BLaER1 treated with 17β-estradiol and CSF1 and Interleukin-3, amounts not matched to agents 10 nM and 100 nM (cell line): ENCODE measurements at regions not wholly inside any gene's neighbourhood (a gene's known extent, or its start where the extent isn't known, plus 50 kb on each side); places are given as distances from the start of the nearest gene placed in this dataset.

Experiments
- H3K27ac ChIP-seq, 11 experiments: shearing (Covaris generic); formaldehyde crosslinking; 2 replicates each; pipeline ENCODE4 v1.8.1; 2022
- H3K27me3 ChIP-seq, 11 experiments: shearing (Covaris generic); formaldehyde crosslinking; 2 replicates each; pipeline ENCODE4 v1.8.1; 2022
- H3K36me3 ChIP-seq, 11 experiments: shearing (Covaris generic); formaldehyde crosslinking; 2 replicates each; pipeline ENCODE4 v1.8.1; 2022
- H3K4me1 ChIP-seq, 10 experiments: shearing (Covaris generic); formaldehyde crosslinking; 2 replicates each; pipeline ENCODE4 v1.8.1; 2022
- H3K4me2 ChIP-seq, 11 experiments: shearing (Covaris generic); formaldehyde crosslinking; 2 replicates each; pipeline ENCODE4 v1.8.1; 2022
- H3K4me3 ChIP-seq, 10 experiments: shearing (Covaris generic); formaldehyde crosslinking; 2 replicates each; pipeline ENCODE4 v1.8.1; 2022
- H3K9ac ChIP-seq, 11 experiments: shearing (Covaris generic); formaldehyde crosslinking; 2 replicates each; pipeline ENCODE4 v1.8.1; 2022
- H3K9me3 ChIP-seq, 11 experiments: shearing (Covaris generic); formaldehyde crosslinking; replicated peaks in 1 of 11; 2 replicates each; pipeline ENCODE4 v1.8.1; 2022
- H4K20me1 ChIP-seq, 11 experiments: shearing (Covaris generic); formaldehyde crosslinking; 2 replicates each; pipeline ENCODE4 v1.8.1; 2022
- Cebpa-rat ChIP-seq, 11 experiments: shearing (Covaris generic); IDR thresholded peaks; 2 replicates each; pipeline ENCODE4 v1.8.1; 2022

GRCh38 chr4:29853833-29854232 lies 866.3 kb upstream of the PCDH7 start:
- no peak overlapping the region for H3K27ac ChIP-seq
- no peak overlapping the region for H3K4me2 ChIP-seq
- no peaks in the 10 kb centered on the region for H3K4me1 ChIP-seq
- H3K36me3 ChIP-seq: no peaks in the 10 kb centered on the region
- TF ChIP-seq Cebpa-rat (IDR thresholded peaks at IDR 0.05): no peak
- H3K4me3 ChIP-seq: no peak overlapping the region
- H3K27me3 ChIP-seq: no peaks in the 10 kb centered on the region
- peaks cover 0 to 2% (median 0%) of the 10 kb centered on the region in 11 experiments; a peak in 1 of 22 replicates for H3K9me3 ChIP-seq
- no peaks in the 10 kb centered on the region for H4K20me1 ChIP-seq
- no peak overlapping the region for H3K9ac ChIP-seq

DNA sequence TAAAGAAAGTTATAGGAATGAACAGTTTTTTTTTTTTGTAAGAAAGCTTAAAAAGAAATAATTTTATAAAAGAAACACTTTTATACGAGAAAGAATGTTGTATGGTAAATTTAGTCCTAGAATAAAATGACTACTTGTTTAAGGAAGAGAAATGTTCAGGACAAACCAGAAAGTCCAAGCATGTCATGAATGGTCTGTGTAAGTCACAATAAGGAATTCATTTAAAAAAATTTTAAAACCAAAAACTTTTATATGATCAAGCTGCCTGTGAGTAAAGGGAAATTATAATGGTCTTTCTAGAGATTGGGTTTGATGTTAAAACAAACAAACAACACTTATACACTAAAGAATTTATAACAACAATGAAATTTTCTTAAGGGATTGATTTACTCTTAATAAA lies 858.9 kb upstream of the PCDH7 start:
- H3K4me2 ChIP-seq: no peak overlapping the region
- H3K27ac ChIP-seq: no peak overlapping the region
- no peak for TF ChIP-seq Cebpa-rat (IDR thresholded peaks at IDR 0.05)
- H3K27me3 ChIP-seq: no peaks in the 10 kb centered on the region
- H3K4me3 ChIP-seq: no peak overlapping the region
- H3K9me3 ChIP-seq: peaks cover 16 to 43% (median 29%) of the 10 kb centered on the region in 11 experiments
- H3K36me3 ChIP-seq: no peaks in the 10 kb centered on the region
- H3K9ac ChIP-seq: no peak overlapping the region
- no peaks in the 10 kb centered on the region for H4K20me1 ChIP-seq
- no peaks in the 10 kb centered on the region for H3K4me1 ChIP-seq

- H3K27ac ChIP-seq: no peak overlapping the region
- no peak overlapping the region for H3K4me3 ChIP-seq
- no peaks in the 10 kb centered on the region for H3K4me1 ChIP-seq
- H4K20me1 ChIP-seq: no peaks in the 10 kb centered on the region
- no peak overlapping the region for H3K4me2 ChIP-seq
- no peaks in the 10 kb centered on the region for H3K27me3 ChIP-seq
- no peaks in the 10 kb centered on the region for H3K36me3 ChIP-seq
- H3K9ac ChIP-seq: no peak overlapping the region
- no peak for TF ChIP-seq Cebpa-rat (IDR thresholded peaks at IDR 0.05)
- H3K9me3 ChIP-seq: peaks cover 2 to 18% (median 7%) of the 10 kb centered on the region in 11 experiments; a peak in 16 of 22 replicates
These were observed 852.8 kb upstream of the PCDH7 start for GRCh38 chr4:29867412-29867811.

- H3K9me3 ChIP-seq: no peaks in the 10 kb centered on the region
- H3K27ac ChIP-seq: no peak overlapping the region
- no peaks in the 10 kb centered on the region for H3K27me3 ChIP-seq
- H3K4me2 ChIP-seq: no peak overlapping the region
- no peaks in the 10 kb centered on the region for H3K4me1 ChIP-seq
- no peak overlapping the region for H3K4me3 ChIP-seq
- no peak overlapping the region for H3K9ac ChIP-seq
- TF ChIP-seq Cebpa-rat (IDR thresholded peaks at IDR 0.05): no peak
- no peaks in the 10 kb centered on the region for H4K20me1 ChIP-seq
- H3K36me3 ChIP-seq: no peaks in the 10 kb centered on the region
These were observed 819.8 kb upstream of the PCDH7 start for GRCh38 chr4:29900336-29900735.

DNA sequence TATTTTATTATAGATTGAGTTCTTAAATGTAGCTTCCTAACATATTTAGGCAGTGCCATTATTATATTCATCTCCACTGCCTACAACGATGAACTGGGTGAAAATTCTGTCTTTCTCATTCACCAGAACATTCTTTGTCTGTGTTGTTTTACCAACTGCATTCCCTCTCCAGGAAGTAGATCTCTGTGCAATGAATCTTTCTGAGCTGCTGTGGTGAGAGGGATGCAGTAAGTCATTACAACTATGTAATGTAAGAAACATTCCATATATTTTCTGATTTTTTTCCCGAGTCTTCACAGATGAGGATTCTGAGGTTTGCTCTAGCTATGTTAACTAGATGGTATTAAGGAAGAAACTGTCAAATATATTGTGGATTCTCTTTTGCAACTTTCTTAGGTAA lies 811.9 kb upstream of the PCDH7 start:
- TF ChIP-seq Cebpa-rat (IDR thresholded peaks at IDR 0.05): no peak
- H3K4me3 ChIP-seq: no peak overlapping the region
- no peak overlapping the region for H3K27ac ChIP-seq
- no peaks in the 10 kb centered on the region for H4K20me1 ChIP-seq
- H3K9me3 ChIP-seq: peaks cover 0 to 12% (median 8%) of the 10 kb centered on the region in 11 experiments; a peak in 11 of 22 replicates
- no peak overlapping the region for H3K9ac ChIP-seq
- no peaks in the 10 kb centered on the region for H3K36me3 ChIP-seq
- H3K4me1 ChIP-seq: no peaks in the 10 kb centered on the region
- no peaks in the 10 kb centered on the region for H3K27me3 ChIP-seq
- H3K4me2 ChIP-seq: no peak overlapping the region

DNA sequence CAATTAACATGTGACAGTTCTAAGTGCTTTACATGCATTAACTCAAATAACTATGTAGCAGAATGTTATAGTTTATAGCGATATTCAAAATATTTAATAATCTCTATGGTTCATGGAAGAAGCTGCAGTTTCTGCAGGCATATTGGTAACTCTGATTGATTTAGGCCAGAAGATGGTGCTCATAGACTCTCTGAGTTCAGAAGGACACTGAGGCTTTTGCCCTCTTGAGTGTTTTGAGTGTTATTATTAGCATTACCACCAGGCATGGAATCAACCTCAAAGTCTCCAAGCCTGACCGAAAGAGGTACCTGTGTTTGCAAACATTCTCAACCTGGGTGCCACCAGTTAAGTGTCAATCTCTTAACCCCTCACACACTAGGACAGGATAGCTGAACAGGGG lies 792.3 kb upstream of the PCDH7 start:
- H4K20me1 ChIP-seq: no peaks in the 10 kb centered on the region
- H3K9me3 ChIP-seq: no peaks in the 10 kb centered on the region
- no peaks in the 10 kb centered on the region for H3K27me3 ChIP-seq
- no peaks in the 10 kb centered on the region for H3K36me3 ChIP-seq
- H3K4me1 ChIP-seq: no peaks in the 10 kb centered on the region
- no peak overlapping the region for H3K4me3 ChIP-seq
- H3K4me2 ChIP-seq: no peak overlapping the region
- H3K9ac ChIP-seq: no peak overlapping the region
- no peak for TF ChIP-seq Cebpa-rat (IDR thresholded peaks at IDR 0.05)
- H3K27ac ChIP-seq: no peak overlapping the region

- H4K20me1 ChIP-seq: no peaks in the 10 kb centered on the region
- H3K4me3 ChIP-seq: no peak overlapping the region
- H3K27ac ChIP-seq: no peak overlapping the region
- no peaks in the 10 kb centered on the region for H3K36me3 ChIP-seq
- H3K27me3 ChIP-seq: no peaks in the 10 kb centered on the region
- H3K9me3 ChIP-seq: no peaks in the 10 kb centered on the region
- TF ChIP-seq Cebpa-rat (IDR thresholded peaks at IDR 0.05): no peak
- H3K4me1 ChIP-seq: no peaks in the 10 kb centered on the region
- no peak overlapping the region for H3K4me2 ChIP-seq
- no peak overlapping the region for H3K9ac ChIP-seq
These were observed 771.7 kb upstream of the PCDH7 start for GRCh38 chr4:29948451-29948850.

DNA sequence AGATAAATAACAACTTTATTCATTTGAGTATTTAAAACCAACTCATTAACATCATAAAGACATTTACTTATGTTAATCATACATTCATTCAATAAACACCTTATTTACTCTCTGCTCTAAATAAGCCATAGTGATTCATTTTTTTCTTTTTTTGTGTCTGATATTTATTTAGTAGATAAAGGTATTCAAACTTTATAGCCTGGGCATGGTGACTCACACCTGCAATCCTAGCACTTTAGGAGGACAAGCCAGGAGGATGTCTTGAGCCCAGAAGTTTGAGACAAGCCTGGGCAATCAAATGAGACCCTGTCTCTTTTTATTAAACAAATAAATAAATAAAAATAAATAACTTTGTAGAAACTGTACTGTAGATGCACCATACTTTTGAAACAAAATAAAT lies 771.3 kb upstream of the PCDH7 start:
- no peaks in the 10 kb centered on the region for H3K4me1 ChIP-seq
- TF ChIP-seq Cebpa-rat (IDR thresholded peaks at IDR 0.05): no peak
- no peak overlapping the region for H3K9ac ChIP-seq
- no peaks in the 10 kb centered on the region for H3K36me3 ChIP-seq
- no peak overlapping the region for H3K4me3 ChIP-seq
- H3K27ac ChIP-seq: no peak overlapping the region
- H3K27me3 ChIP-seq: no peaks in the 10 kb centered on the region
- H3K9me3 ChIP-seq: no peaks in the 10 kb centered on the region
- H3K4me2 ChIP-seq: no peak overlapping the region
- no peaks in the 10 kb centered on the region for H4K20me1 ChIP-seq

GRCh38 chr4:29966386-29966785 lies 753.8 kb upstream of the PCDH7 start:
- Histone ChIP-seq H3K9me3 (no peaks in the 10 kb centered on the region), H4K20me1 (no peaks in the 10 kb centered on the region), H3K27me3 (no peaks in the 10 kb centered on the region), H3K9ac (no peak overlapping the region), H3K4me2 (no peak overlapping the region), H3K27ac (no peak overlapping the region), H3K4me3 (no peak overlapping the region), H3K4me1 (no peaks in the 10 kb centered on the region; a peak in 1 of 20 replicates), H3K36me3 (no peaks in the 10 kb centered on the region)
- TF ChIP-seq Cebpa-rat (IDR thresholded peaks at IDR 0.05): no peak

DNA sequence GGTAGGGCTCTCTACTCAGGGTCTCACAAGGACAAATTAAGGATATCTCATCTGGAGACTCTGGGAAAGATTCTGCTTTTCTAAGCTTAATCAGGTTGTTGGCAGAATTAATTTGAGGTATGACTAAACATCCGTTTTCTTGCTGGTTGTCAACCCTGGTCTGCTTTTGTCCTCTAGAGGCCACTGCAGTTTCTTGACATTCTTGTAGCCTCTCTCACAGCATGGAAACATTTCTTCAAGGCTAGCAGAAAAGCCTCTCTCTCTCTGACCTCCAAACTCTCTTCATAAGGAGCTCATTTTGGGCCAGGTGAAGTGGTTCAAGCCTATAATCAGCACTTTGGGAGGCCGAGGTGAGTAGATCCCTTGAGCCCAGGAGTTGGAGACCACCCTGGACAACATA lies 749.5 kb upstream of the PCDH7 start:
- no peak overlapping the region for H3K4me2 ChIP-seq
- H3K9me3 ChIP-seq: no peaks in the 10 kb centered on the region
- H3K27ac ChIP-seq: no peak overlapping the region
- H3K27me3 ChIP-seq: no peaks in the 10 kb centered on the region
- no peak for TF ChIP-seq Cebpa-rat (IDR thresholded peaks at IDR 0.05)
- no peaks in the 10 kb centered on the region for H3K36me3 ChIP-seq
- no peak overlapping the region for H3K4me3 ChIP-seq
- no peak overlapping the region for H3K9ac ChIP-seq
- H3K4me1 ChIP-seq: no peaks in the 10 kb centered on the region
- H4K20me1 ChIP-seq: no peaks in the 10 kb centered on the region

DNA sequence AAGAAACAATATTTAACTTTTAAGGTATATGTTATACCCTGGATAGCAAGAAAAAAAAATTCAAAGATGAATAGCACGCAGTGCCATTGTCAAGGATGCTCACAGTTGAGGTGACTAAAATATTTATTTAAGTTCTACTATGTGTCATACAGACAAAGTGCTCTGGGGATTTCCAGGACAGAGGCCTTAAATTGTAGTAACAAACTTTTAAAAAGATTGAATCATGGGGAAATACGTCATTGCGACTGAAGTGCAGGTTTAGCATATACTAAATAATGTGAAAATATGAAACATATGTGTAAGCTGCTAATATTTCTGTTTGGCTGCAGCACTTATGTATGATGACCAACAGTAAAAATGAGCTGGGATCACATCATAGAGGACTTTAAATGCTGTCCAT lies 748.0 kb upstream of the PCDH7 start:
- H3K4me2 ChIP-seq: no peak overlapping the region
- H3K9me3 ChIP-seq: no peaks in the 10 kb centered on the region
- H3K36me3 ChIP-seq: no peaks in the 10 kb centered on the region
- H4K20me1 ChIP-seq: no peaks in the 10 kb centered on the region
- H3K4me1 ChIP-seq: no peaks in the 10 kb centered on the region
- H3K27me3 ChIP-seq: no peaks in the 10 kb centered on the region
- H3K9ac ChIP-seq: no peak overlapping the region
- H3K27ac ChIP-seq: no peak overlapping the region
- no peak for TF ChIP-seq Cebpa-rat (IDR thresholded peaks at IDR 0.05)
- H3K4me3 ChIP-seq: no peak overlapping the region
